HUDEP-2 (cell line): ENCODE measurements at regions not wholly inside any gene's neighbourhood (a gene's known extent, or its start where the extent isn't known, plus 50 kb on each side); places are given as distances from the start of the nearest gene placed in this dataset.

Experiments used
- DNase-seq, 76 experiments: peaks; one replicate each; lab custom pipeline; 2025; ENCODE audit not compliant: unreplicated experiment in 76 of 76; lab: John Stamatoyannopoulos, UW

- no peak for DNase-seq
Observed at GRCh38 chr10:2953495-2953894, 113.9 kb upstream of the PFKP start.

GRCh38 chr10:2951235-2951835 is 116.0 kb upstream of the PFKP start:
- no peak for DNase-seq

GRCh38 chr10:2950546-2950945 is 116.8 kb upstream of the PFKP start:
- no peak for DNase-seq

- DNase-seq = no peak
Observed at GRCh38 chr10:2949948-2950354, 117.4 kb upstream of the PFKP start.

GRCh38 chr10:2949221-2949947 is 118.0 kb upstream of the PFKP start:
- DNase-seq = no peak

- no peak for DNase-seq
Observed at GRCh38 chr10:2948127-2948854, 119.1 kb upstream of the PFKP start.

- DNase-seq = no peak
Observed at GRCh38 chr10:2944788-2945187, 122.6 kb upstream of the PFKP start.

GRCh38 chr10:2943932-2944614 is 123.3 kb upstream of the PFKP start:
- DNase-seq = no peak

- DNase-seq = no peak
Observed at GRCh38 chr10:2942938-2943337, 124.4 kb upstream of the PFKP start.

GRCh38 chr10:2938869-2939268 is 128.5 kb upstream of the PFKP start:
- no peak for DNase-seq

- no peak for DNase-seq
Observed at GRCh38 chr10:2936816-2937215, 130.5 kb upstream of the PFKP start.

GRCh38 chr10:2935647-2936386 is 131.5 kb upstream of the PFKP start:
- DNase-seq = no peak

- no peak for DNase-seq
Observed at GRCh38 chr10:2933924-2934323, 133.4 kb upstream of the PFKP start.

- no peak for DNase-seq
Observed at GRCh38 chr10:2933519-2933918, 133.8 kb upstream of the PFKP start.

GRCh38 chr10:2933071-2933470 is 134.3 kb upstream of the PFKP start:
- no peak for DNase-seq

GRCh38 chr10:2929480-2930258 is 137.7 kb upstream of the PFKP start:
- no peak for DNase-seq

GRCh38 chr10:2927958-2928840 is 139.1 kb upstream of the PFKP start:
- DNase-seq = peak in 46 of 76 experiments; percentile 2 to 61 (median 20)

- no peak for DNase-seq
Observed at GRCh38 chr10:2926918-2927660, 140.3 kb upstream of the PFKP start.
